Right ventricle myocardium superior (tissue), 1 donor: ENCODE measurements at regions not wholly inside any gene's neighbourhood (a gene's known extent, or its start where the extent isn't known, plus 50 kb on each side); places are given as distances from the start of the nearest gene placed in this dataset.
"Not testable (repeated sequence)": the region's sequence is repeated elsewhere in the genome, so short reads cannot be mapped to it uniquely, and the experiment has no call there.

Source experiments
- ATAC-seq: fragments of 200-7000 bp; cut with Tn5 transposase; one replicate; pipeline ENCODE4 v1.9.1; 2020; ENCODE audit warnings: mild to moderate bottlenecking; ENCODE audit not compliant: poor library complexity
- DNase-seq: peaks from one replicate; pipeline ENCODE4 v3.0.0-alpha.2; 2020
- intact Hi-C: fragments of 100-400 bp; cut with DNase I; formaldehyde crosslinking; loops from one replicate; pipeline ENCODE4 v1.11.2; 2022
- donor health status: DM: no; HTN: yes; CAD: no; lungs with severe emphysema.

- intact Hi-C loops, result no loop called here
- ATAC-seq (no peak), DNase-seq (no peak)
Observed at GRCh38 chr2:190150413-190150812, 87.9 kb upstream of the MSTN start.

GRCh38 chr2:190149908-190150307 lies 87.4 kb upstream of the MSTN start:
- no peak for ATAC-seq
- no peak for DNase-seq
- intact Hi-C loops, result no loop called here

- no peak for ATAC-seq
- intact Hi-C loops, result no loop called here
- no peak for DNase-seq
Observed at GRCh38 chr2:190149200-190149599, 86.7 kb upstream of the MSTN start.

GRCh38 chr2:190146109-190146508 lies 83.6 kb upstream of the MSTN start:
- ATAC-seq, intact Hi-C loops, DNase-seq: not testable (repeated sequence)

- DNase-seq, intact Hi-C loops, ATAC-seq: not testable (repeated sequence)
Observed at GRCh38 chr2:190140474-190140873, 77.9 kb upstream of the MSTN start.

- ATAC-seq, result no peak
- intact Hi-C loops, result no loop called here
Observed at GRCh38 chr2:190139371-190139770, 76.8 kb upstream of the MSTN start.

GRCh38 chr2:190138032-190138431 lies 75.5 kb upstream of the MSTN start:
- ATAC-seq (no peak), DNase-seq (no peak)
- intact Hi-C loops, result no loop called here

More at GRCh38 chr2:190139371-190139770, 76.8 kb upstream of the MSTN start:
- no peak for DNase-seq

- DNase-seq (peak; percentile 52), ATAC-seq (no peak)
- intact Hi-C loops, result no loop called here
Observed at GRCh38 chr2:190137561-190137960, 75.0 kb upstream of the MSTN start.

GRCh38 chr2:190136825-190137224 lies 74.3 kb upstream of the MSTN start:
- ATAC-seq (no peak), DNase-seq (no peak)
- intact Hi-C loops, result no loop called here

- no peak for DNase-seq
- ATAC-seq, result no peak
- intact Hi-C loops, result no loop called here
Observed at GRCh38 chr2:190136259-190136658, 73.7 kb upstream of the MSTN start.

- intact Hi-C loops, result no loop called here
- no peak for DNase-seq
- no peak for ATAC-seq
Observed at GRCh38 chr2:190129421-190130199, 67.1 kb upstream of the MSTN start.

GRCh38 chr2:190127651-190128050 lies 65.1 kb upstream of the MSTN start:
- intact Hi-C loops, result no loop called here
- ATAC-seq, result no peak
- no peak for DNase-seq

GRCh38 chr2:190126798-190127197 lies 64.3 kb upstream of the MSTN start:
- intact Hi-C loops, result no loop called here
- DNase-seq (no peak), ATAC-seq (peak; percentile 46)

- DNase-seq (no peak), ATAC-seq (no peak)
- intact Hi-C loops, result no loop called here
Observed at GRCh38 chr2:190123956-190124355, 61.4 kb upstream of the MSTN start.

- no peak for ATAC-seq
- intact Hi-C loops, result no loop called here
- DNase-seq, result no peak
Observed at GRCh38 chr2:190121971-190122370, 59.4 kb upstream of the MSTN start.

GRCh38 chr2:190121305-190121704 lies 58.8 kb upstream of the MSTN start:
- no peak for DNase-seq
- intact Hi-C loops, result no loop called here
- ATAC-seq, result no peak

- DNase-seq (no peak), ATAC-seq (no peak)
- intact Hi-C loops, result no loop called here
Observed at GRCh38 chr2:190119923-190120590, 57.5 kb upstream of the MSTN start.

GRCh38 chr2:190119257-190119656 lies 56.7 kb upstream of the MSTN start:
- peak; percentile 87 for ATAC-seq
- peak; percentile 50 for DNase-seq
- intact Hi-C loops, result no loop called here

- intact Hi-C loops, result no loop called here
- DNase-seq, result no peak
- ATAC-seq, result no peak
Observed at GRCh38 chr2:190117305-190117704, 54.8 kb upstream of the MSTN start.

- ATAC-seq, result no peak
- DNase-seq, result no peak
- intact Hi-C loops, result no loop called here
Observed at GRCh38 chr2:190113000-190113399, 50.5 kb upstream of the MSTN start.
